ENCODE measurements at regions not wholly inside any gene's neighbourhood (a gene's known extent, or its start where the extent isn't known, plus 50 kb on each side); places are given as distances from the start of the nearest gene placed in this dataset.

DNA sequence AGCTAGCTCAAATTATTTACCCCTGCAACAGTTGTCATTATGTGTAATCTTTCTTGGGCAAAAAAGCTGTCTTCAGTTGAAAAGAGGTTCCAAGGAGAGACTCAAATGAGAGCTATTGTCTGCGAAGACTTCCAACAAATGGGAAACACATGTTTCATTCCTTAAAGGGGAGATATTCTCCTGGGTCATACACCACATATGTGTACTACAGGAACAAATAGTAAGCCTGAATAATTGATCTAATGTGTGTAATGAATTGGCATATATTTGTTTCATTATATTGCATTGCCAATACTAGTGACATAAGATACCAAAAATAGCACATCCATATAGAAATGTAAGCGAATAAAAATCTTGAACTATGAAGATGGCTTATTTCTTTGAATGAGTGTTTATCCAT lies 950.9 kb upstream of the NDST4 start:
- Histone ChIP-seq H3K4me3 (replicated peaks; ENCODE audit: insufficient read depth, low read length) (no peak overlapping the region), H3K27me3 (ENCODE audit: insufficient read depth, poor library complexity, severe bottlenecking) (no peaks in the 10 kb centered on the region), H3K27ac (replicated peaks) (no peak overlapping the region)
- TF ChIP-seq GABPA (IDR thresholded peaks at IDR 0.05; ENCODE audit: low read depth) (no peak), POLR2AphosphoS5 (IDR thresholded peaks at IDR 0.05; ENCODE audit: low read depth) (no peak), SPI1 (IDR thresholded peaks at IDR 0.05; ENCODE audit: borderline replicate concordance, low read depth) (no peak)
- TF ChIP-seq, protein P1, sequence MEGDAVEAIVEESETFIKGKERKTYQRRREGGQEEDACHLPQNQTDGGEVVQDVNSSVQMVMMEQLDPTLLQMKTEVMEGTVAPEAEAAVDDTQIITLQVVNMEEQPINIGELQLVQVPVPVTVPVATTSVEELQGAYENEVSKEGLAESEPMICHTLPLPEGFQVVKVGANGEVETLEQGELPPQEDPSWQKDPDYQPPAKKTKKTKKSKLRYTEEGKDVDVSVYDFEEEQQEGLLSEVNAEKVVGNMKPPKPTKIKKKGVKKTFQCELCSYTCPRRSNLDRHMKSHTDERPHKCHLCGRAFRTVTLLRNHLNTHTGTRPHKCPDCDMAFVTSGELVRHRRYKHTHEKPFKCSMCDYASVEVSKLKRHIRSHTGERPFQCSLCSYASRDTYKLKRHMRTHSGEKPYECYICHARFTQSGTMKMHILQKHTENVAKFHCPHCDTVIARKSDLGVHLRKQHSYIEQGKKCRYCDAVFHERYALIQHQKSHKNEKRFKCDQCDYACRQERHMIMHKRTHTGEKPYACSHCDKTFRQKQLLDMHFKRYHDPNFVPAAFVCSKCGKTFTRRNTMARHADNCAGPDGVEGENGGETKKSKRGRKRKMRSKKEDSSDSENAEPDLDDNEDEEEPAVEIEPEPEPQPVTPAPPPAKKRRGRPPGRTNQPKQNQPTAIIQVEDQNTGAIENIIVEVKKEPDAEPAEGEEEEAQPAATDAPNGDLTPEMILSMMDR (IDR thresholded peaks at IDR 0.05; ENCODE audit: insufficient read depth, low read length) = no peak
- TF ChIP-seq, protein P2, sequence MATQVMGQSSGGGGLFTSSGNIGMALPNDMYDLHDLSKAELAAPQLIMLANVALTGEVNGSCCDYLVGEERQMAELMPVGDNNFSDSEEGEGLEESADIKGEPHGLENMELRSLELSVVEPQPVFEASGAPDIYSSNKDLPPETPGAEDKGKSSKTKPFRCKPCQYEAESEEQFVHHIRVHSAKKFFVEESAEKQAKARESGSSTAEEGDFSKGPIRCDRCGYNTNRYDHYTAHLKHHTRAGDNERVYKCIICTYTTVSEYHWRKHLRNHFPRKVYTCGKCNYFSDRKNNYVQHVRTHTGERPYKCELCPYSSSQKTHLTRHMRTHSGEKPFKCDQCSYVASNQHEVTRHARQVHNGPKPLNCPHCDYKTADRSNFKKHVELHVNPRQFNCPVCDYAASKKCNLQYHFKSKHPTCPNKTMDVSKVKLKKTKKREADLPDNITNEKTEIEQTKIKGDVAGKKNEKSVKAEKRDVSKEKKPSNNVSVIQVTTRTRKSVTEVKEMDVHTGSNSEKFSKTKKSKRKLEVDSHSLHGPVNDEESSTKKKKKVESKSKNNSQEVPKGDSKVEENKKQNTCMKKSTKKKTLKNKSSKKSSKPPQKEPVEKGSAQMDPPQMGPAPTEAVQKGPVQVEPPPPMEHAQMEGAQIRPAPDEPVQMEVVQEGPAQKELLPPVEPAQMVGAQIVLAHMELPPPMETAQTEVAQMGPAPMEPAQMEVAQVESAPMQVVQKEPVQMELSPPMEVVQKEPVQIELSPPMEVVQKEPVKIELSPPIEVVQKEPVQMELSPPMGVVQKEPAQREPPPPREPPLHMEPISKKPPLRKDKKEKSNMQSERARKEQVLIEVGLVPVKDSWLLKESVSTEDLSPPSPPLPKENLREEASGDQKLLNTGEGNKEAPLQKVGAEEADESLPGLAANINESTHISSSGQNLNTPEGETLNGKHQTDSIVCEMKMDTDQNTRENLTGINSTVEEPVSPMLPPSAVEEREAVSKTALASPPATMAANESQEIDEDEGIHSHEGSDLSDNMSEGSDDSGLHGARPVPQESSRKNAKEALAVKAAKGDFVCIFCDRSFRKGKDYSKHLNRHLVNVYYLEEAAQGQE (IDR thresholded peaks at IDR 0.05; ENCODE audit: insufficient replicate concordance, low read depth) = no peak
- no peak for DNase-seq (ENCODE audit: low read depth in 1 of 2, low spot score in 1 of 2)

DNA sequence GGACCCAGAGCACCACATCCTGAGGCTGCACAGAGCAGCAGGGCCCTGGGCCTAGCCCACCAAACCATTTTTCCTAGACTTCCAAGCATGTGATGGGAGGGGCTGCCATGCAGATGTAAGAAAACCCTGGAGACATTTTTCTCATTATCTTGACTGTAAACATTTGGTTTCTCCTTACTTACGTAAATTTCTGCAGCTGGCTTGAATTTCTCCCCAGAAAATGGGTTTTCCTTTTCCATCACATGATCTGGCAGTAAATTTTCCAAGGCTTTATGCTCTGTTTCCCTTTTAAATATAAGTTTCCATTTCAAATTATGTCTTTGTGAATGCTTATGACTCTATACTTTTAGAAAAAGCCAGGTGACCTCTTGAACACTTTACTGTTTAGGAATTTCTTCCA lies 945.9 kb upstream of the NDST4 start:
- Histone ChIP-seq H3K27me3 (ENCODE audit: insufficient read depth, poor library complexity, severe bottlenecking) (no peaks in the 10 kb centered on the region), H3K4me3 (replicated peaks; ENCODE audit: insufficient read depth, low read length) (no peak overlapping the region), H3K27ac (replicated peaks) (no peak overlapping the region)
- no peak for TF ChIP-seq POLR2AphosphoS5 (IDR thresholded peaks at IDR 0.05; ENCODE audit: low read depth)
- TF ChIP-seq, protein P2 (IDR thresholded peaks at IDR 0.05; ENCODE audit: insufficient replicate concordance, low read depth) = no peak
- no peak for TF ChIP-seq GABPA (IDR thresholded peaks at IDR 0.05; ENCODE audit: low read depth)
- TF ChIP-seq SPI1 (IDR thresholded peaks at IDR 0.05; ENCODE audit: borderline replicate concordance, low read depth) = no peak
- TF ChIP-seq, protein P1 (IDR thresholded peaks at IDR 0.05; ENCODE audit: insufficient read depth, low read length) = no peak
- DNase-seq (ENCODE audit: low read depth in 1 of 2, low spot score in 1 of 2) = no peak

DNA sequence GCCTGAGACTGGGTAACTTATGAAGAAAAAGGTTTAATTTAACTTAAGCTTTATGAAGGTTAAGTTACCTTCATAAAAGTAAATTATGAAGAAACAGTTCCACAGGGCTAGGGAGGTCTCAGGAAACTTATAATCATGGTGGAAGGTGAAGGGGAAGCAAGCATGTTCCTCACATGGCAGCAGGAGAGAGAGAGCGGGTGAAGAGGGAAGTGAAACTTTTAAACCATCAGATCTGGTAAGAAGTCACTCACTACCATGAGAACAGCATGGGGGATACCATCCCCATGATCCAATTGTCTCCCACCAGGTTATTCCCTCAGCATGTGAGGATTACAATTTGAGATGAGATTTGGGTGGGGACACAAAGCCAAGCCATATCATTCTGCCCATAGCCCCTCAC lies 944.7 kb upstream of the NDST4 start:
- Histone ChIP-seq H3K4me3 (replicated peaks; ENCODE audit: insufficient read depth, low read length) (no peak overlapping the region), H3K27me3 (ENCODE audit: insufficient read depth, poor library complexity, severe bottlenecking) (no peaks in the 10 kb centered on the region), H3K27ac (replicated peaks) (no peak overlapping the region)
- no peak for DNase-seq (ENCODE audit: low read depth in 1 of 2, low spot score in 1 of 2)
- TF ChIP-seq, protein P1 (IDR thresholded peaks at IDR 0.05; ENCODE audit: insufficient read depth, low read length) = no peak
- no peak for TF ChIP-seq GABPA (IDR thresholded peaks at IDR 0.05; ENCODE audit: low read depth)
- TF ChIP-seq POLR2AphosphoS5 (IDR thresholded peaks at IDR 0.05; ENCODE audit: low read depth) = no peak
- TF ChIP-seq, protein P2 (IDR thresholded peaks at IDR 0.05; ENCODE audit: insufficient replicate concordance, low read depth) = no peak
- no peak for TF ChIP-seq SPI1 (IDR thresholded peaks at IDR 0.05; ENCODE audit: borderline replicate concordance, low read depth)

Measured in HL-60 (cell line).